ENCODE measurements at regions not wholly inside any gene's neighbourhood (a gene's known extent, or its start where the extent isn't known, plus 50 kb on each side); places are given as distances from the start of the nearest gene placed in this dataset.

- H3K79me2 ChIP-seq (ENCODE audit: insufficient read depth, low read length) = no peaks in the 10 kb centered on the region
- H3K4me2 ChIP-seq (ENCODE audit: low read length) = no peak overlapping the region
- no peaks in the 10 kb centered on the region for H3K36me3 ChIP-seq (ENCODE audit: insufficient read depth, low read length)
- no peaks in the 10 kb centered on the region for H3F3A ChIP-seq (ENCODE audit: insufficient read depth, low read length)
- no peak overlapping the region for H2AFZ ChIP-seq (ENCODE audit: low read length)
- no peaks in the 10 kb centered on the region for H3K9me3 ChIP-seq (ENCODE audit: low read length)
- TF ChIP-seq CTCF (IDR thresholded peaks at IDR 0.05; ENCODE audit: low read length) (no peak), EZH2 (IDR thresholded peaks at IDR 0.05; ENCODE audit: borderline replicate concordance, low read length) (no peak)
- H3K27ac ChIP-seq (ENCODE audit: low read depth, low read length, poor library complexity, severe bottlenecking) = no peak overlapping the region
- no peaks in the 10 kb centered on the region for H3K27me3 ChIP-seq (ENCODE audit: insufficient read depth, low read length)
- H3K9ac ChIP-seq (ENCODE audit: low read length) = no peak overlapping the region
- H3K4me1 ChIP-seq (ENCODE audit: insufficient read depth, low read length, severe bottlenecking) = no peaks in the 10 kb centered on the region
- H3K9me2 ChIP-seq (ENCODE audit: low read depth, low read length) = no peaks in the 10 kb centered on the region
- H4K20me1 ChIP-seq (ENCODE audit: insufficient read depth, low read length) = no peaks in the 10 kb centered on the region
- H3K4me3 ChIP-seq (ENCODE audit: low read depth, low read length, poor library complexity, severe bottlenecking) = no peak overlapping the region
Measured at GRCh38 chr4:167428156-167428555, 193.9 kb upstream of the SPOCK3 start.

GRCh38 chr4:167431371-167431770, 197.1 kb upstream of the SPOCK3 start:
- no peaks in the 10 kb centered on the region for H3K36me3 ChIP-seq (ENCODE audit: insufficient read depth, low read length)
- H3K4me1 ChIP-seq (ENCODE audit: insufficient read depth, low read length, severe bottlenecking) = no peaks in the 10 kb centered on the region

GRCh38 chr4:167435786-167436185, 201.5 kb upstream of the SPOCK3 start:
- no peaks in the 10 kb centered on the region for H3K9me2 ChIP-seq (ENCODE audit: low read depth, low read length)
- H3K4me3 ChIP-seq (ENCODE audit: low read depth, low read length, poor library complexity, severe bottlenecking) = no peak overlapping the region
- no peaks in the 10 kb centered on the region for H3K4me1 ChIP-seq (ENCODE audit: insufficient read depth, low read length, severe bottlenecking)
- H3K4me2 ChIP-seq (ENCODE audit: low read length) = no peak overlapping the region
- H4K20me1 ChIP-seq (ENCODE audit: insufficient read depth, low read length) = no peaks in the 10 kb centered on the region
- no peaks in the 10 kb centered on the region for H3K36me3 ChIP-seq (ENCODE audit: insufficient read depth, low read length)
- no peak overlapping the region for H3K9ac ChIP-seq (ENCODE audit: low read length)
- H3F3A ChIP-seq (ENCODE audit: insufficient read depth, low read length) = no peaks in the 10 kb centered on the region
- TF ChIP-seq CTCF (IDR thresholded peaks at IDR 0.05; ENCODE audit: low read length) = no peak
- no peaks in the 10 kb centered on the region for H3K27me3 ChIP-seq (ENCODE audit: insufficient read depth, low read length)
- H3K9me3 ChIP-seq (ENCODE audit: low read length) = no peaks in the 10 kb centered on the region
- no peak overlapping the region for H3K27ac ChIP-seq (ENCODE audit: low read depth, low read length, poor library complexity, severe bottlenecking)
- H2AFZ ChIP-seq (ENCODE audit: low read length) = no peak overlapping the region
- no peaks in the 10 kb centered on the region for H3K79me2 ChIP-seq (ENCODE audit: insufficient read depth, low read length)

More at GRCh38 chr4:167431371-167431770, 197.1 kb upstream of the SPOCK3 start:
- H3K9ac ChIP-seq (ENCODE audit: low read length) = no peak overlapping the region
- no peak overlapping the region for H3K4me3 ChIP-seq (ENCODE audit: low read depth, low read length, poor library complexity, severe bottlenecking)
- H3K9me2 ChIP-seq (ENCODE audit: low read depth, low read length) = no peaks in the 10 kb centered on the region
- no peaks in the 10 kb centered on the region for H3F3A ChIP-seq (ENCODE audit: insufficient read depth, low read length)
- no peak overlapping the region for H3K4me2 ChIP-seq (ENCODE audit: low read length)
- no peak overlapping the region for H3K27ac ChIP-seq (ENCODE audit: low read depth, low read length, poor library complexity, severe bottlenecking)
- no peaks in the 10 kb centered on the region for H4K20me1 ChIP-seq (ENCODE audit: insufficient read depth, low read length)
- no peak overlapping the region for H2AFZ ChIP-seq (ENCODE audit: low read length)
- no peaks in the 10 kb centered on the region for H3K9me3 ChIP-seq (ENCODE audit: low read length)
- no peaks in the 10 kb centered on the region for H3K79me2 ChIP-seq (ENCODE audit: insufficient read depth, low read length)
- H3K27me3 ChIP-seq (ENCODE audit: insufficient read depth, low read length) = no peaks in the 10 kb centered on the region
- no peak for TF ChIP-seq CTCF (IDR thresholded peaks at IDR 0.05; ENCODE audit: low read length)
- TF ChIP-seq EZH2 (IDR thresholded peaks at IDR 0.05; ENCODE audit: borderline replicate concordance, low read length) = no peak
